ENCODE measurements at regions not wholly inside any gene's neighbourhood (a gene's known extent, or its start where the extent isn't known, plus 50 kb on each side); places are given as distances from the start of the nearest gene placed in this dataset.

DNA sequence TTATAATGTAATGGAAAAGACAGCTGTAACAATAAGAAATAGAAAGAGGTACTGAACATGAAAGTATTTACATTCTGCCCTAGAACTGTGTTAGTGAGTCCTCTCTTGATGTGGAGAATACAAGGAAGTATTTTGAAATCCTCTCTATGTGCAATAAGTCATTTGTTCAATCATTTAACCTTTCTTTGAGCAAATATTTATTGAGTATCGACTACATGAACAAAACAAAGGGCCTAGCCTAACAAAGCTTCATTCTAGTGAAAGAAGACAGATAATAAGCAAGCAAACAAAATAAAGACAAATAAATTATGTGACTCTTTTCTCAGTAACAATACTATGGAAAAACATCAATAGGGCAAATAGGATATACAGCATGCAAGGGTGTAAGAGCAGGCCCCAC lies 354.9 kb upstream of the ATP11B start:
- Histone ChIP-seq H3K4me1 (ENCODE audit: insufficient read depth, low read length) (no peaks in the 10 kb centered on the region), H4K20me1 (ENCODE audit: insufficient read depth, low read length) (no peaks in the 10 kb centered on the region), H3K36me3 (ENCODE audit: insufficient read depth, low read length) (no peaks in the 10 kb centered on the region), H3K9me3 (ENCODE audit: low read depth, low read length) (peaks cover 6% of the 10 kb centered on the region), H2AFZ (ENCODE audit: low read length) (no peak overlapping the region), H3K4me3 (ENCODE audit: insufficient read depth, low read length) (no peak overlapping the region), H3K27ac (ENCODE audit: low read depth, low read length) (no peak overlapping the region), H3K4me2 (ENCODE audit: insufficient read depth, low read length) (no peak overlapping the region), H3K79me2 (ENCODE audit: insufficient read depth, low read length) (no peaks in the 10 kb centered on the region), H3K27me3 (ENCODE audit: insufficient read depth, low read length) (no peaks in the 10 kb centered on the region)
- no peak for DNase-seq (ENCODE audit: insufficient read length, low spot score, missing footprints)
- TF ChIP-seq, protein P1, sequence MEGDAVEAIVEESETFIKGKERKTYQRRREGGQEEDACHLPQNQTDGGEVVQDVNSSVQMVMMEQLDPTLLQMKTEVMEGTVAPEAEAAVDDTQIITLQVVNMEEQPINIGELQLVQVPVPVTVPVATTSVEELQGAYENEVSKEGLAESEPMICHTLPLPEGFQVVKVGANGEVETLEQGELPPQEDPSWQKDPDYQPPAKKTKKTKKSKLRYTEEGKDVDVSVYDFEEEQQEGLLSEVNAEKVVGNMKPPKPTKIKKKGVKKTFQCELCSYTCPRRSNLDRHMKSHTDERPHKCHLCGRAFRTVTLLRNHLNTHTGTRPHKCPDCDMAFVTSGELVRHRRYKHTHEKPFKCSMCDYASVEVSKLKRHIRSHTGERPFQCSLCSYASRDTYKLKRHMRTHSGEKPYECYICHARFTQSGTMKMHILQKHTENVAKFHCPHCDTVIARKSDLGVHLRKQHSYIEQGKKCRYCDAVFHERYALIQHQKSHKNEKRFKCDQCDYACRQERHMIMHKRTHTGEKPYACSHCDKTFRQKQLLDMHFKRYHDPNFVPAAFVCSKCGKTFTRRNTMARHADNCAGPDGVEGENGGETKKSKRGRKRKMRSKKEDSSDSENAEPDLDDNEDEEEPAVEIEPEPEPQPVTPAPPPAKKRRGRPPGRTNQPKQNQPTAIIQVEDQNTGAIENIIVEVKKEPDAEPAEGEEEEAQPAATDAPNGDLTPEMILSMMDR (IDR thresholded peaks at IDR 0.05; ENCODE audit: extremely low read depth, low read depth, low read length): no peak

GRCh38 chr3:182440101-182440500 lies 353.2 kb upstream of the ATP11B start:
- H3K79me2 ChIP-seq (ENCODE audit: insufficient read depth, low read length): no peaks in the 10 kb centered on the region
- no peak overlapping the region for H3K4me2 ChIP-seq (ENCODE audit: insufficient read depth, low read length)
- H3K9me3 ChIP-seq (ENCODE audit: low read depth, low read length): peaks cover 6% of the 10 kb centered on the region
- TF ChIP-seq, protein P1 (IDR thresholded peaks at IDR 0.05; ENCODE audit: extremely low read depth, low read depth, low read length): no peak
- H3K36me3 ChIP-seq (ENCODE audit: insufficient read depth, low read length): no peaks in the 10 kb centered on the region
- no peaks in the 10 kb centered on the region for H4K20me1 ChIP-seq (ENCODE audit: insufficient read depth, low read length)
- H3K27ac ChIP-seq (ENCODE audit: low read depth, low read length): no peak overlapping the region
- H3K4me3 ChIP-seq (ENCODE audit: insufficient read depth, low read length): no peak overlapping the region
- no peak overlapping the region for H2AFZ ChIP-seq (ENCODE audit: low read length)
- no peak for DNase-seq (ENCODE audit: insufficient read length, low spot score, missing footprints)
- no peaks in the 10 kb centered on the region for H3K4me1 ChIP-seq (ENCODE audit: insufficient read depth, low read length)
- H3K27me3 ChIP-seq (ENCODE audit: insufficient read depth, low read length): no peaks in the 10 kb centered on the region

DNA sequence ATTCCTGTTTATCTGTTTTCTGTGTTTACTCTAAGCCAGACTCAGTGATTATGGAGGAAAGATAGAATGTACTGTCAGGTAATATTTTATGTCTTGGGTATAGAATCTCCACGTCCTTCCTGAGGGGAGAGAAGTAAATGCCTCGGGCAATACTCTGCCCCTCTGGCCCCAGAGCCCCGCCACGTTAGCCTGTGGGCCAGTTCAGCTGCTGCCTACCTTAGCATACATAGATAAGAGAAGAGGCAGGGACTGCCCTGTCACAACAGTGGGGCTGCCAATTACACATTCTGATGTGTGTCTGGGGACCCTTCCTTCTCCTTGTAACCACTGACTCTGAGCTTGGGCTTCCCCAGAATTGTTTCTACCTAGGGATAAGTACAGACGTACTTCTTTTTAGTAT lies 347.7 kb upstream of the ATP11B start:
- Histone ChIP-seq H3K36me3 (ENCODE audit: insufficient read depth, low read length) (no peaks in the 10 kb centered on the region), H2AFZ (ENCODE audit: low read length) (no peak overlapping the region), H3K79me2 (ENCODE audit: insufficient read depth, low read length) (no peaks in the 10 kb centered on the region), H3K4me1 (ENCODE audit: insufficient read depth, low read length) (no peaks in the 10 kb centered on the region), H3K9me3 (ENCODE audit: low read depth, low read length) (no peaks in the 10 kb centered on the region), H3K4me2 (ENCODE audit: insufficient read depth, low read length) (no peak overlapping the region), H3K4me3 (ENCODE audit: insufficient read depth, low read length) (no peak overlapping the region), H4K20me1 (ENCODE audit: insufficient read depth, low read length) (no peaks in the 10 kb centered on the region), H3K27me3 (ENCODE audit: insufficient read depth, low read length) (no peaks in the 10 kb centered on the region), H3K27ac (ENCODE audit: low read depth, low read length) (no peak overlapping the region)
- TF ChIP-seq, protein P1 (IDR thresholded peaks at IDR 0.05; ENCODE audit: extremely low read depth, low read depth, low read length): no peak
- no peak for DNase-seq (ENCODE audit: insufficient read length, low spot score, missing footprints)

DNA sequence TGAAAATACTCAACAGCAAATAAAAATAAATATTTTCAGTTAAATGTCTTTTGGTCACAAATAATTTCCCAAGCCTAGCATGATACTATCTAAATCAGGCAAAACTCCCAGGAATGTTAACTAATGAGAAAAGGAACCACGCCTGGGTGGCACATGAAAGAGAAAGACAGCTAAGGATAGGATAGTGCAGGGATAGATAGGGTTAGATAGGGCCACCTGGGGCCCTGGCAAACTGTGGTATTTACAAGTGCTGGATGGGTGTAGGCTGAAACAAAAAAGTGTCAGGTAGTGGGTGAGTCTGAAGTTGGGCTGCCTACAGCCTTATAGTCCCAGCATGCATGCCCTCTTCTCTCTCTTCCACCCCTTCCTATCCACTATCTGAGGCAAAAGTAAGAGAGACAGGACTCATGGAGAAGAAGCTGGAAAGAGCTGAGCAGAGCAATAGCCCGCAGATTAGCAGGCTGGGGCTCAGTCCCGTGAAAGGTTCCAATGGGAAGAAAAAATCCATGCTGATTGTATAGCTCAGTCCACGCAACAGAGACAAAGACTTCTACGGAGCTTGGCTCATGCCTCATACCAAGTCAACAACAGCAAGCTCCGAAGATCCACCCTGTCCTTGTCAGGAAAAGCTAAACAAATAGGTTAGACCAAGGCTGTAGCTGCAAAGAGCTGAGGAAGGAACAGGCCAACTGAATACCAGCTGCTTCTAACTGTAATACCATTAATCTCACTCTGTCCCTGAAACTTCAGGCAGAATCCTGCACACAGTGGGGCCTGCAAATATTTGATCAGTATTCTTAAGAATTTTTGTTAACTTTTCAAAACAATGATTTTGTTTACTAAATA lies 342.1 kb upstream of the ATP11B start:
- Histone ChIP-seq H3K4me1 (ENCODE audit: insufficient read depth, low read length) (no peaks in the 10 kb centered on the region), H3K4me2 (ENCODE audit: insufficient read depth, low read length) (no peak overlapping the region), H4K20me1 (ENCODE audit: insufficient read depth, low read length) (no peaks in the 10 kb centered on the region), H3K9me3 (ENCODE audit: low read depth, low read length) (no peaks in the 10 kb centered on the region), H3K27ac (ENCODE audit: low read depth, low read length) (no peak overlapping the region), H3K27me3 (ENCODE audit: insufficient read depth, low read length) (no peaks in the 10 kb centered on the region), H3K36me3 (ENCODE audit: insufficient read depth, low read length) (no peaks in the 10 kb centered on the region), H3K79me2 (ENCODE audit: insufficient read depth, low read length) (no peaks in the 10 kb centered on the region), H2AFZ (ENCODE audit: low read length) (no peak overlapping the region), H3K4me3 (ENCODE audit: insufficient read depth, low read length) (no peak overlapping the region)
- no peak for DNase-seq (ENCODE audit: insufficient read length, low spot score, missing footprints)
- TF ChIP-seq, protein P1 (IDR thresholded peaks at IDR 0.05; ENCODE audit: extremely low read depth, low read depth, low read length): no peak
